Vagina (tissue), 2 donors: ENCODE measurements at regions not wholly inside any gene's neighbourhood (a gene's known extent, or its start where the extent isn't known, plus 50 kb on each side); places are given as distances from the start of the nearest gene placed in this dataset.

Experiments
- CTCF ChIP-seq, 3 experiments: fragments of 450-650 bp in 2 of 3; fragments of 200-600 bp in 1 of 3; sonication (generic) in 1 of 3; IDR thresholded peaks; one replicate each; pipeline ENCODE4 v1.5.1; 2017 to 2019; ENCODE audit warnings: antibody characterized with exemption in 3 of 3, mild to moderate bottlenecking in 2 of 3, moderate library complexity in 2 of 3
- POLR2A ChIP-seq, 2 donors: fragments of 450-650 bp; IDR thresholded peaks; one replicate each; pipeline ENCODE4 v1.6.1; 2017; ENCODE audit warnings: antibody characterized with exemption in 2 of 2, mild to moderate bottlenecking in 2 of 2, moderate library complexity in 2 of 2

- TF ChIP-seq CTCF (IDR thresholded peaks at IDR 0.05) (no peak), POLR2A (IDR thresholded peaks at IDR 0.05) (no peak)
Observed at GRCh38 chr2:5868931-5869330, 176.7 kb downstream of the SOX11 start.
